HepG2 (cell line): ENCODE measurements at regions not wholly inside any gene's neighbourhood (a gene's known extent, or its start where the extent isn't known, plus 50 kb on each side); places are given as distances from the start of the nearest gene placed in this dataset.

Source experiments
- HNF4G ChIP-seq, 2 experiments: sonication (generic) in 1 of 2; formaldehyde crosslinking in 1 of 2; IDR thresholded peaks; 2 replicates each; pipeline versions ENCODE4 v1.4.0 to v1.6.1; 2011 to 2020; ENCODE audit warnings: borderline replicate concordance in 2 of 2, low read depth in 2 of 2, mild to moderate bottlenecking in 2 of 2, low read length in 1 of 2, missing genetic modification reagents in 1 of 2, moderate library complexity in 1 of 2
- HNRNPK ChIP-seq: fragments of 200-400 bp; formaldehyde crosslinking; IDR thresholded peaks from 2 replicates; pipeline ENCODE4 v1.6.1; 2018; ENCODE audit warnings: low read length, low read depth, moderate library complexity, mild to moderate bottlenecking; ENCODE audit not compliant: poor library complexity, severe bottlenecking
- KLF9 ChIP-seq: IDR thresholded peaks from 2 replicates; pipeline ENCODE4 v1.6.1; 2016; ENCODE audit warnings: low read depth
- NFKBIZ ChIP-seq: IDR thresholded peaks from 2 replicates; pipeline ENCODE4 v1.6.1; 2018; ENCODE audit warnings: missing genetic modification reagents, missing compliant biosample characterization
- POLR2A ChIP-seq, 2 experiments: IDR thresholded peaks; 2 replicates each; pipeline ENCODE4 v1.6.1; 2011; ENCODE audit warnings: low read depth in 2 of 2, low read length in 2 of 2, mild to moderate bottlenecking in 1 of 2, moderate library complexity in 1 of 2; ENCODE audit not compliant: insufficient read depth in 1 of 2
- SMAD1 ChIP-seq: sonication (generic); formaldehyde crosslinking; IDR thresholded peaks from 2 replicates; pipeline ENCODE4 v1.4.0; 2020; ENCODE audit warnings: missing genetic modification reagents, low read depth, mild to moderate bottlenecking, borderline replicate concordance
- TF ChIP-seq, protein P1 (sequence below): IDR thresholded peaks from 2 replicates; pipeline ENCODE4 v1.6.1; 2012; ENCODE audit warnings: low read depth, low read length, improper control_type of control experiment
- TF ChIP-seq, protein P2 (sequence below): sonication (generic); formaldehyde crosslinking; IDR thresholded peaks from 2 replicates; pipeline ENCODE4 v1.5.0; 2020; ENCODE audit warnings: mild to moderate bottlenecking, missing genetic modification reagents, moderate library complexity

DNA sequence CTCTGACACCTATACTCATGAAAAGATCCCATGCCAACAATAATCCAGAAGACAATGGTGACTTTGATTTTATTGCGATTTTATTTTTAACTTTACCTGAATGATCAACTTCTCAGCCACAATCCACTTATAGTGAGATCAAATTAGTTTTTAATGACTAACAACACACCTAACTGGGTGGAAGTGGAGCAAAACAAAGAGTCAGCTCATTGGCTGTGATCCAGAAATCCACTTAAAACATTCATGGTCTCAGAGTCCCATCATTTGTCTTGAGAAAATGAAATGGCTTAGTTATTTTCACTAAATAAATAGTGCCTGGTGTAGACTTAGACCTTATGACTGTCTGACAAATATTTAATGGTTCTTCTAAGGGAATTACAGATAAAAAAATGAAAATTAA, 1177.8 kb downstream of the NLGN4Y start:
- TF ChIP-seq HNF4G (IDR thresholded peaks at IDR 0.05; ENCODE audit: borderline replicate concordance, low read depth, low read length) (no peak), HNF4G (CRISPR knock-in tag; IDR thresholded peaks at IDR 0.05; ENCODE audit: borderline replicate concordance, low read depth) (no peak), POLR2A (IDR thresholded peaks at IDR 0.05; ENCODE audit: insufficient read depth in 1 of 2, low read depth in 2 of 2, low read length in 2 of 2) (no peak), HNRNPK (no peak), KLF9 (no peak), SMAD1 (CRISPR knock-in tag) (no peak), NFKBIZ (CRISPR knock-in tag) (no peak)
- TF ChIP-seq, protein P1, sequence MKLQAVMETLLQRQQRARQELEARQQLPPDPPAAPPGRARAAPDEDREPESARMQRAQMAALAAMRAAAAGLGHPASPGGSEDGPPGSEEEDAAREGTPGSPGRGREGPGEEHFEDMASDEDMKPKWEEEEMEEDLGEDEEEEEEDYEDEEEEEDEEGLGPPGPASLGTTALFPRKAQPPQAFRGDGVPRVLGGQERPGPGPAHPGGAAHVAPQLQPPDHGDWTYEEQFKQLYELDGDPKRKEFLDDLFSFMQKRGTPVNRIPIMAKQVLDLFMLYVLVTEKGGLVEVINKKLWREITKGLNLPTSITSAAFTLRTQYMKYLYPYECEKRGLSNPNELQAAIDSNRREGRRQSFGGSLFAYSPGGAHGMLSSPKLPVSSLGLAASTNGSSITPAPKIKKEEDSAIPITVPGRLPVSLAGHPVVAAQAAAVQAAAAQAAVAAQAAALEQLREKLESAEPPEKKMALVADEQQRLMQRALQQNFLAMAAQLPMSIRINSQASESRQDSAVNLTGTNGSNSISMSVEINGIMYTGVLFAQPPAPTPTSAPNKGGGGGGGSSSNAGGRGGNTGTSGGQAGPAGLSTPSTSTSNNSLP = no peak
- TF ChIP-seq, protein P2, sequence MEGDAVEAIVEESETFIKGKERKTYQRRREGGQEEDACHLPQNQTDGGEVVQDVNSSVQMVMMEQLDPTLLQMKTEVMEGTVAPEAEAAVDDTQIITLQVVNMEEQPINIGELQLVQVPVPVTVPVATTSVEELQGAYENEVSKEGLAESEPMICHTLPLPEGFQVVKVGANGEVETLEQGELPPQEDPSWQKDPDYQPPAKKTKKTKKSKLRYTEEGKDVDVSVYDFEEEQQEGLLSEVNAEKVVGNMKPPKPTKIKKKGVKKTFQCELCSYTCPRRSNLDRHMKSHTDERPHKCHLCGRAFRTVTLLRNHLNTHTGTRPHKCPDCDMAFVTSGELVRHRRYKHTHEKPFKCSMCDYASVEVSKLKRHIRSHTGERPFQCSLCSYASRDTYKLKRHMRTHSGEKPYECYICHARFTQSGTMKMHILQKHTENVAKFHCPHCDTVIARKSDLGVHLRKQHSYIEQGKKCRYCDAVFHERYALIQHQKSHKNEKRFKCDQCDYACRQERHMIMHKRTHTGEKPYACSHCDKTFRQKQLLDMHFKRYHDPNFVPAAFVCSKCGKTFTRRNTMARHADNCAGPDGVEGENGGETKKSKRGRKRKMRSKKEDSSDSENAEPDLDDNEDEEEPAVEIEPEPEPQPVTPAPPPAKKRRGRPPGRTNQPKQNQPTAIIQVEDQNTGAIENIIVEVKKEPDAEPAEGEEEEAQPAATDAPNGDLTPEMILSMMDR = no peak
